ENCODE measurements at regions not wholly inside any gene's neighbourhood (a gene's known extent, or its start where the extent isn't known, plus 50 kb on each side); places are given as distances from the start of the nearest gene placed in this dataset.

DNA sequence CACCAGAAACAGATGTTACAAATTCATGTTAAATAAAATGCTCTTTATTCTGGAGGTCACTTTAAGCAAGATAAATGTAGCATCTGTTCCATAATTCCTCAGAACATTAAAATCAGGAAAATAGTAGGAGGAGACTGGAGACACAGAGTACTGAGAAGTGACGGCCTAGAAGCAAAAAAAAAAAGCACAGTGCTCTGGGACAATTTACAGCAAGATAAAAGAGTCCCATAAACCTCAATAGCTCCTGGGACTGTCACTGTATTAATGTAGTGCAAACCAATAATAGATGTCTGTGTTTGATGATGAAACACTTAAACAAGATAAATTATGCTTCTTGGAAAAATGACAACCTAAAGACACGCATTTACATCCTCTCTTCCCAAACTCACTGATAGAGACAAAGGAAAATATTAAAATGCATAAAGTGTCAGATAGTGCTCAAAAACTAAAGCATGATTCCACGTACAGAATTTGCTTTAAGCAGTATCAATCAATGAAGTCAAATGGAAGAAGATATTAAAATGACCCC, 338.8 kb upstream of the REG3G start:
- TF ChIP-seq, protein P1, sequence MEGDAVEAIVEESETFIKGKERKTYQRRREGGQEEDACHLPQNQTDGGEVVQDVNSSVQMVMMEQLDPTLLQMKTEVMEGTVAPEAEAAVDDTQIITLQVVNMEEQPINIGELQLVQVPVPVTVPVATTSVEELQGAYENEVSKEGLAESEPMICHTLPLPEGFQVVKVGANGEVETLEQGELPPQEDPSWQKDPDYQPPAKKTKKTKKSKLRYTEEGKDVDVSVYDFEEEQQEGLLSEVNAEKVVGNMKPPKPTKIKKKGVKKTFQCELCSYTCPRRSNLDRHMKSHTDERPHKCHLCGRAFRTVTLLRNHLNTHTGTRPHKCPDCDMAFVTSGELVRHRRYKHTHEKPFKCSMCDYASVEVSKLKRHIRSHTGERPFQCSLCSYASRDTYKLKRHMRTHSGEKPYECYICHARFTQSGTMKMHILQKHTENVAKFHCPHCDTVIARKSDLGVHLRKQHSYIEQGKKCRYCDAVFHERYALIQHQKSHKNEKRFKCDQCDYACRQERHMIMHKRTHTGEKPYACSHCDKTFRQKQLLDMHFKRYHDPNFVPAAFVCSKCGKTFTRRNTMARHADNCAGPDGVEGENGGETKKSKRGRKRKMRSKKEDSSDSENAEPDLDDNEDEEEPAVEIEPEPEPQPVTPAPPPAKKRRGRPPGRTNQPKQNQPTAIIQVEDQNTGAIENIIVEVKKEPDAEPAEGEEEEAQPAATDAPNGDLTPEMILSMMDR (IDR thresholded peaks at IDR 0.05), result no peak
- no peak for TF ChIP-seq ZFX (IDR thresholded peaks at IDR 0.05; ENCODE audit: borderline replicate concordance)
